OCI-LY7 (cell line): ENCODE measurements at regions not wholly inside any gene's neighbourhood (a gene's known extent, or its start where the extent isn't known, plus 50 kb on each side); places are given as distances from the start of the nearest gene placed in this dataset.

Source experiments
- BruUV-seq: library from RNA; stranded (reverse); fragments of 400-500 nt; replicated peaks from 2 replicates; lab custom pipeline; 2021; lab: Mats Ljungman, UMichigan
- CTCF ChIA-PET: fragments of 300-600 bp; sonication (Branson Sonifier 250); formaldehyde crosslinking; loops from one replicate; lab custom pipeline; 2022; ENCODE audit warnings: antibody characterized with exemption; ENCODE audit not compliant: unreplicated experiment; lab: Charles Lee
- POLR2A ChIA-PET: fragments of 300-600 bp; sonication (Branson Sonifier 250); formaldehyde crosslinking; loops from one replicate; lab custom pipeline; 2022; ENCODE audit warnings: antibody characterized with exemption; lab: Charles Lee
- DNase-seq: peaks from one replicate; pipeline ENCODE4 v3.0.0-alpha.2; 2015; ENCODE audit warnings: low spot score
- H2AFZ ChIP-seq: fragments of 200-600 bp; sonication (generic), shearing (Covaris generic); 2 replicates; pipeline ENCODE4 v1.6.1; 2014; ENCODE audit warnings: mild to moderate bottlenecking, antibody characterized with exemption, low read length, moderate library complexity
- H3K27ac ChIP-seq: fragments of 200-600 bp; sonication (generic); 2 replicates; pipeline ENCODE4 v1.5.1; 2014; ENCODE audit warnings: mixed run types, low read depth, mild to moderate bottlenecking, moderate library complexity, low read length, inconsistent platforms; ENCODE audit not compliant: poor library complexity, severe bottlenecking
- H3K36me3 ChIP-seq: fragments of 200-600 bp; sonication (generic); 2 replicates; pipeline ENCODE4 v1.6.1; 2014; ENCODE audit warnings: mild to moderate bottlenecking, antibody characterized with exemption, low read length, moderate library complexity, mixed read lengths; ENCODE audit not compliant: insufficient read depth
- H3K4me1 ChIP-seq: fragments of 200-600 bp; sonication (generic); 2 replicates; pipeline ENCODE4 v1.5.1; 2014; ENCODE audit warnings: mild to moderate bottlenecking, low read length; ENCODE audit not compliant: insufficient read depth, poor library complexity, severe bottlenecking
- H3K4me2 ChIP-seq: fragments of 200-600 bp; sonication (generic); 2 replicates; pipeline ENCODE4 v1.6.1; 2014; ENCODE audit warnings: mild to moderate bottlenecking, low read length
- H3K4me3 ChIP-seq: fragments of 200-600 bp; sonication (generic); 2 replicates; pipeline ENCODE4 v1.5.1; 2014; ENCODE audit warnings: mild to moderate bottlenecking, low read depth, low read length; ENCODE audit not compliant: poor library complexity, severe bottlenecking
- H3K79me2 ChIP-seq: fragments of 200-600 bp; sonication (generic); 2 replicates; pipeline ENCODE4 v1.6.1; 2016; ENCODE audit warnings: low read depth, mild to moderate bottlenecking, low read length, moderate library complexity, mixed read lengths; ENCODE audit not compliant: insufficient read depth
- H3K9me2 ChIP-seq: fragments of 200-600 bp; sonication (generic); 2 replicates; pipeline ENCODE4 v1.6.1; 2016; ENCODE audit warnings: mild to moderate bottlenecking, low read length, mixed read lengths; ENCODE audit not compliant: insufficient read depth
- H3K9me3 ChIP-seq: fragments of 200-600 bp; sonication (generic); 2 replicates; pipeline ENCODE4 v1.6.1; 2014; ENCODE audit warnings: mild to moderate bottlenecking, mixed run types, low read length, mixed read lengths
- H4K20me1 ChIP-seq: fragments of 200-600 bp; sonication (generic); 2 replicates; pipeline ENCODE4 v1.6.1; 2014; ENCODE audit warnings: mild to moderate bottlenecking, antibody characterized with exemption, low read length, moderate library complexity, mixed read lengths; ENCODE audit not compliant: insufficient read depth
- CTCF ChIP-seq: fragments of 200-600 bp; sonication (generic); conservative IDR thresholded peaks from 2 replicates; pipeline ENCODE4 v1.5.1; 2014; ENCODE audit warnings: mild to moderate bottlenecking, antibody characterized with exemption, low read length, moderate library complexity, mixed read lengths
- EZH2phosphoT487 ChIP-seq: fragments of 200-600 bp; sonication (generic); IDR thresholded peaks from 2 replicates; pipeline ENCODE4 v1.6.1; 2018; ENCODE audit warnings: low read depth, borderline replicate concordance, mild to moderate bottlenecking, mixed run types, antibody characterized with exemption, low read length, moderate library complexity, mixed read lengths
- intact Hi-C: fragments of 100-400 bp; cut with micrococcal nuclease; formaldehyde crosslinking; loops from one replicate; pipeline ENCODE4 v1.10.0; 2022; ENCODE audit not compliant: unreplicated experiment

DNA sequence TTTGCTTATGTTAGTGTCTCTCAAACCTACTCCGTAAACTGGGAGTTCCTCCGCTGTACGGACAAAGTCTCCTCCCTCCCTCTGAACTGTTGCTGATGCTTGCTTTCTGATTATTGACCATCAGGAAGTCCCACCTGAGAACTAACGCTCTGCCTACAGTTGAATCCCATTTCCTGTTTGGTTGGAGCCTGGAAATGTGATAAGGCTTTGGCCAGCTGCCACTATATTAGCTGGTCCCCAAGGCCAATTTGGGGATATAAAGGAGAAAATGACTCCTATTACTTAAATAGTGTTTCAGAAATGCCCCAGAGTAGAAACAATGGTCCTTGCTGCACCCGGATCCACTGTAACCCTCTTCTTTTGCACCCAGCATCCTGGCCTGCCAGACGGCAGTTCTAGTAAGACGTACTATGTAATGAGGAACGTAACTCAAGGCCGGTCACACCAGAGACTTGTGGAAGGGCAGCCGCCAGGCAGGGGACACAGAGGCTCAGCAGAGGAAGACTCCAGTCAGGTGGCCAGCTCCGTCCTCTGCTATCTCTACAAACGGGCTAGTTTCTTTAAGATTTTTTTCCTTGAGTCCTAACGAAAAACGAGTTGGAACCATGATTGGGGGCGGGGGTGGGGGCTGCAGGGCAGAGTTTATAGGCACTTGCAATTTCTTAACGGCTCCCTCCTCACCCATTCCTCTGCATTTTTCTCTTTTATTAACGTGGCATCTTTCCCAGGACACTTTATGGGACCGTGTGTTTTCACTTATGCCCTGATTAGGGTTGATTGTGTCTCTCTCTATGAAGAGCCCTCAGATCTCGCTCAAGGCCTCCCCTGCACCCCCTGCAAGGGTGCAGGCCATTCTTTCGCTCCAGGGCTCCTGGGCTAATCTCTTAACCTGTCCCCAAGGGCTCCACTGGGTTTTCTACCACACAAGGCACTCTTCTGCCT is 72.8 kb upstream of the CDON start:
- Histone ChIP-seq H2AFZ (no peak overlapping the region), H3K27ac (no peak overlapping the region), H3K9me3 (no peaks in the 10 kb centered on the region), H3K4me3 (no peak overlapping the region), H4K20me1 (no peaks in the 10 kb centered on the region), H3K79me2 (no peaks in the 10 kb centered on the region), H3K36me3 (no peaks in the 10 kb centered on the region), H3K4me1 (no peaks in the 10 kb centered on the region), H3K4me2 (no peak overlapping the region), H3K9me2 (no peaks in the 10 kb centered on the region)
- no peak for TF ChIP-seq EZH2phosphoT487
- TF ChIP-seq CTCF = no peak
- intact Hi-C loops = no loop called here
- no peak for DNase-seq
- POLR2A ChIA-PET = interaction anchor here (0.6 to 0.7 kb wide), 2 partner anchors 9 to 62 kb away, joined by 3 read pairs; no protein-coding TSS in a partner anchor
- BruUV-seq = no TSS peak
- CTCF ChIA-PET = no interaction called here

- CTCF ChIA-PET = no interaction called here
- Histone ChIP-seq H4K20me1 (no peaks in the 10 kb centered on the region), H3K36me3 (no peaks in the 10 kb centered on the region), H3K27ac (no peak overlapping the region), H2AFZ (no peak overlapping the region), H3K79me2 (no peaks in the 10 kb centered on the region), H3K9me2 (no peaks in the 10 kb centered on the region), H3K4me1 (no peaks in the 10 kb centered on the region), H3K9me3 (no peaks in the 10 kb centered on the region), H3K4me3 (no peak overlapping the region), H3K4me2 (no peak overlapping the region)
- no TSS peak for BruUV-seq
- POLR2A ChIA-PET = interaction anchor here (1.4 kb wide), 1 partner anchor 11 kb away, joined by 14 read pairs; no protein-coding TSS in a partner anchor
- no peak for DNase-seq
- TF ChIP-seq EZH2phosphoT487 (no peak), CTCF (no peak)
- intact Hi-C loops = no loop called here
These were observed 71.9 kb upstream of the CDON start for GRCh38 chr11:126134461-126135155.
